Tibial nerve (tissue), 4 donors: ENCODE measurements at regions not wholly inside any gene's neighbourhood (a gene's known extent, or its start where the extent isn't known, plus 50 kb on each side); places are given as distances from the start of the nearest gene placed in this dataset.

Experiments
- EP300 ChIP-seq, 2 donors: sonication (generic); formaldehyde crosslinking; IDR thresholded peaks; one replicate each; pipeline ENCODE4 v1.6.1; 2017; ENCODE audit warnings: antibody characterized with exemption in 2 of 2, mild to moderate bottlenecking in 1 of 2
- TF ChIP-seq, protein P1 (sequence below), 5 experiments: fragments of 200-600 bp in 3 of 5; fragments of 450-650 bp in 2 of 5; sonication (generic) in 3 of 5; IDR thresholded peaks; one replicate each; pipeline ENCODE4 v1.5.1; 2016 to 2019; ENCODE audit warnings: antibody characterized with exemption in 5 of 5, mild to moderate bottlenecking in 3 of 5, moderate library complexity in 2 of 5

DNA sequence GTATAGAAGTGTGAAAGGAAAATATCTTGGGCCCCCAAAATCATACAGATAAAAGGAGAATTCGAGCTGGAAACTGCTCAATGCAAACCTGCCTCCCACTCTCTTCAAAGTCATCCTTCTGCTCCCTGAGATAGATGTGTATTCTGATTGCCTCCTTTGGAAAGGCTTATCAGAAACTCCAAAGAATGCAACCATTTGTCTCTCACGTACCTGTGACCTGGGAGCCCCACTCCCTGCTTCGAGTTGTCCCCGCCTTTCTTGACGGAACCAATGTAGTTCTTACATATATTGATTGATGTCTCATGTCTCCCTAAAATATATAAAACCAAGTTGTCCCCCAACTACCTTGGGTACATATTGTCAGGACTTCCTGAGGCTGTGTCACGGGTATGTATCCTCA, 163.8 kb downstream of the DIRAS2 start:
- TF ChIP-seq, protein P1, sequence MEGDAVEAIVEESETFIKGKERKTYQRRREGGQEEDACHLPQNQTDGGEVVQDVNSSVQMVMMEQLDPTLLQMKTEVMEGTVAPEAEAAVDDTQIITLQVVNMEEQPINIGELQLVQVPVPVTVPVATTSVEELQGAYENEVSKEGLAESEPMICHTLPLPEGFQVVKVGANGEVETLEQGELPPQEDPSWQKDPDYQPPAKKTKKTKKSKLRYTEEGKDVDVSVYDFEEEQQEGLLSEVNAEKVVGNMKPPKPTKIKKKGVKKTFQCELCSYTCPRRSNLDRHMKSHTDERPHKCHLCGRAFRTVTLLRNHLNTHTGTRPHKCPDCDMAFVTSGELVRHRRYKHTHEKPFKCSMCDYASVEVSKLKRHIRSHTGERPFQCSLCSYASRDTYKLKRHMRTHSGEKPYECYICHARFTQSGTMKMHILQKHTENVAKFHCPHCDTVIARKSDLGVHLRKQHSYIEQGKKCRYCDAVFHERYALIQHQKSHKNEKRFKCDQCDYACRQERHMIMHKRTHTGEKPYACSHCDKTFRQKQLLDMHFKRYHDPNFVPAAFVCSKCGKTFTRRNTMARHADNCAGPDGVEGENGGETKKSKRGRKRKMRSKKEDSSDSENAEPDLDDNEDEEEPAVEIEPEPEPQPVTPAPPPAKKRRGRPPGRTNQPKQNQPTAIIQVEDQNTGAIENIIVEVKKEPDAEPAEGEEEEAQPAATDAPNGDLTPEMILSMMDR (IDR thresholded peaks at IDR 0.05): no peak
- no peak for TF ChIP-seq EP300 (IDR thresholded peaks at IDR 0.05)
